ENCODE measurements at regions not wholly inside any gene's neighbourhood (a gene's known extent, or its start where the extent isn't known, plus 50 kb on each side); places are given as distances from the start of the nearest gene placed in this dataset.

DNA sequence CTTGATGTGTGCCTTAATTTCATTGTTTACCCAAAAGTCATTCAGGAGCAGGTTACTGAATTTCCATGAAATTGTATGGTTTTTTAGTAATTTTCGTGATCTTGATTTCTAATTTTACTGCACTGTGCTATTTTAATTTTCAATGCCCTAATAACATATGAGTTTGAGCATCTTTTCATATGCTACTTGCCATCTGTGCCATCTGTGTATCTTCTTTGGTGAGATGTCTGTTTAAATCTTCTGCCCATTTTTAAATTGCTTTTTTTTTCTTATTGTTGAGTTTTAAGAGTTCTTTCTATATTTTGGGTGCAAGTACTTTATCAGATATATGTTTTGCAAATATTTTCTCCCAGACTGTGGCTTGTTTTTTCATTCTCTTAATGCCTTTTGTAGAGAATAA lies 165.9 kb downstream of the ST6GAL2 start:
- no peak for DNase-seq (ENCODE audit: low read depth in 2 of 2)
- H3K4me3 ChIP-seq (replicated peaks in 1 of 2; ENCODE audit: low read depth in 2 of 2, low read length in 2 of 2) = no peak overlapping the region
- TF ChIP-seq, protein P1, sequence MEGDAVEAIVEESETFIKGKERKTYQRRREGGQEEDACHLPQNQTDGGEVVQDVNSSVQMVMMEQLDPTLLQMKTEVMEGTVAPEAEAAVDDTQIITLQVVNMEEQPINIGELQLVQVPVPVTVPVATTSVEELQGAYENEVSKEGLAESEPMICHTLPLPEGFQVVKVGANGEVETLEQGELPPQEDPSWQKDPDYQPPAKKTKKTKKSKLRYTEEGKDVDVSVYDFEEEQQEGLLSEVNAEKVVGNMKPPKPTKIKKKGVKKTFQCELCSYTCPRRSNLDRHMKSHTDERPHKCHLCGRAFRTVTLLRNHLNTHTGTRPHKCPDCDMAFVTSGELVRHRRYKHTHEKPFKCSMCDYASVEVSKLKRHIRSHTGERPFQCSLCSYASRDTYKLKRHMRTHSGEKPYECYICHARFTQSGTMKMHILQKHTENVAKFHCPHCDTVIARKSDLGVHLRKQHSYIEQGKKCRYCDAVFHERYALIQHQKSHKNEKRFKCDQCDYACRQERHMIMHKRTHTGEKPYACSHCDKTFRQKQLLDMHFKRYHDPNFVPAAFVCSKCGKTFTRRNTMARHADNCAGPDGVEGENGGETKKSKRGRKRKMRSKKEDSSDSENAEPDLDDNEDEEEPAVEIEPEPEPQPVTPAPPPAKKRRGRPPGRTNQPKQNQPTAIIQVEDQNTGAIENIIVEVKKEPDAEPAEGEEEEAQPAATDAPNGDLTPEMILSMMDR (IDR thresholded peaks at IDR 0.05; ENCODE audit: low read depth, low read length) = no peak

DNA sequence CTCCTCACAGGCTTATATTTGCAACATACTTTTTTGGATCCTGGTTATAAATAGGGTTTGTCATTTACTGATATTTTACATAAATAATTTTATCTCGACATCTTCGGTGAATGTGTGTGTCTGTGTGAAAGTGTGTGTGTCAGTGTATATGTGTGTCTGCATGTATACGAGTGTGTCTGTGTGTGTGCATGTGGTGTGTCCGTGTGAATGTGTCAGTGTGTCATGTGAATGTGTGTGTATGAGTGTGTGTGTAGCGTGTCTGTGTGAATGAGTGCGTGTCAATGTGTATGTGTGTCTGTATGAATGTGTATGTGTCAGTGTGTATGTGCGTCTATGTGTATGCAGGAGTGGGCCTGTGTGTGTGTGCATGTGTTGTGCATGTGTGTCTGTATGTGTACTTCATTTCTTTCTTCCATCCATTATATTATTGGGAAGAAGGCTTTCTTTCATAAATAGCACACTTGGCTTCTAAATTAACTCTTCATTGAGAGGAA lies 161.6 kb downstream of the ST6GAL2 start:
- TF ChIP-seq, protein P1 (IDR thresholded peaks at IDR 0.05; ENCODE audit: low read depth, low read length) = no peak
- no peak for DNase-seq (ENCODE audit: low read depth in 2 of 2)
- no peak overlapping the region for H3K4me3 ChIP-seq (replicated peaks in 1 of 2; ENCODE audit: low read depth in 2 of 2, low read length in 2 of 2)

DNA sequence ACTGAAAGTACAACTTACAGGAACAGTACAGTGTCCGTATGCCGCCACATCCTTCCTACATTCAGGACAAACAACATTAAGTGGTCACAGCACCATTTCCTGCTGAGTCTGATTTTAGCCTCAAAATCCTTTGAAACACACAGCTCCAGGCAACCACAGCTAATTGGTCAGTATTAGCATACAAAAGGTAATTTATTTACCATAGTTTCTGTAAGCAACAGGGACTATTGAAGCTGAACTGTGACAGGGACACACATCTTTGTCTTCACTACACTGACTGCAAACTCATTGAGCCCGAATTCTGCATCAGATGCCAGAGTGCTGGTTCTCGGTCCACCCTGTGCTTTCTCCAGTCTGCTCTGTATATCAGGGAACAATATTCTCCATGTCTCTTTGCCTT lies 151.8 kb downstream of the ST6GAL2 start:
- H3K4me3 ChIP-seq (replicated peaks in 1 of 2; ENCODE audit: low read depth in 2 of 2, low read length in 2 of 2) = no peak overlapping the region
- no peak for DNase-seq (ENCODE audit: low read depth in 2 of 2)
- TF ChIP-seq, protein P1 (IDR thresholded peaks at IDR 0.05; ENCODE audit: low read depth, low read length) = no peak

DNA sequence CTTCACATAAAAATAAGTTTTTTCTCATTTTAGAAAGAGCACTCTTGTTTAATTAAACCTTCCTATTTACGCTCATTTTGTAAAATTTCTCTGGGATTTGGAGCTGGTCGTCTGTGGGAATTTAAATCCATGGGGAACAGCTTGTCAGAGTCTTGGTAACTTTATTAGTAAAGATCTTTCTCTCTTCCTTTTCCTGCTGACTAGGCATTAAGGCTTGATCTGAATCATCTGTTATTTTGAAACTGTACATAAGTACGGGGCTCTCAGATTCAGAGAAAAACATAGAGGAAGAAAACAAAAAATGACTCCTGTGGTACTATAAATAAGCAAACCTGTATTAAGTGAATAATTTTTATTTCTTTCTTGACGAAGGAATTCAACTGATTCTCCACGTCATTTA lies 150.2 kb downstream of the ST6GAL2 start:
- DNase-seq (ENCODE audit: low read depth in 2 of 2) = no peak
- no peak overlapping the region for H3K4me3 ChIP-seq (replicated peaks in 1 of 2; ENCODE audit: low read depth in 2 of 2, low read length in 2 of 2)
- TF ChIP-seq, protein P1 (IDR thresholded peaks at IDR 0.05; ENCODE audit: low read depth, low read length) = no peak

DNA sequence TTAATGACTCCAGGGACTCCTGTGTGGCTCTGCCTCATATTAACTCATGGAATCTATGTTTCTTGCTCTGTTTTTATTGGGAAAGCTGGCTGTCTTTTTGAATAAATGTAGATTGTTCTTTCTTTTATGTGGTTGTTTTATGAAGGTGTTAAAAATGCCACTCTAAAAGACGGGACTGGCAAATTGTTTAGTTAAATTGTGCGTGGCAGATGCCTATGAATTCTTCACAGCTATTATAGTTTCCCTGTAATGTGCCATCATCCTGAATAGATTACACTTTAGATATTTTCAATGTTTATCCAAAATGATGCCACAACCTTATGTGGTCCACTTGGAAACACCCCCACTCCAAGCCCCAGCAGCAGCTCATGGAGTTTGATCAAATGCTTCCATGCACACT lies 149.7 kb downstream of the ST6GAL2 start:
- H3K4me3 ChIP-seq (replicated peaks in 1 of 2; ENCODE audit: low read depth in 2 of 2, low read length in 2 of 2) = no peak overlapping the region
- TF ChIP-seq, protein P1 (IDR thresholded peaks at IDR 0.05; ENCODE audit: low read depth, low read length) = no peak
- DNase-seq (ENCODE audit: low read depth in 2 of 2) = no peak

DNA sequence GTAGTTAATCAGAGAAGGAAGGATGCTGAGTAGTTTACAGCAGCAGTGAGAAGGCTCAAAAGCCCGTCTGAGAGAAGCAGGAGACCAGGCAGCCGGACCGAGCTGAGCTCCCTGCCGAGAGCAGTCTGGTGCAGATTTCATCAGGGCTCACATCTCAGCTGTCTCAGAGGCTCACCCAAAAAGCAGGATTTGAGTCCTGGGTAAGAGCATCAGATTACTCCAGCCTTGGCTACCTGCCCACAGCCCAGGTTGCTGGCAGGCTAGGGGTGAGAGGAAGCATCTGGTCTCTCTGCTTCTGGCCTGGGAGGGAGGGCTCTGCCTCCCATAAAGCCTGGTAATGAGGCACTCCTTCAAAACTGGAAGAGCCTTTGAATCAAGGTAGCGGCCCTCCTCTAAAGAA lies 140.5 kb downstream of the ST6GAL2 start:
- TF ChIP-seq, protein P1 (IDR thresholded peaks at IDR 0.05; ENCODE audit: low read depth, low read length) = no peak
- peak in 1 of 2 donors; percentile 2 for DNase-seq (ENCODE audit: low read depth in 2 of 2)

DNA sequence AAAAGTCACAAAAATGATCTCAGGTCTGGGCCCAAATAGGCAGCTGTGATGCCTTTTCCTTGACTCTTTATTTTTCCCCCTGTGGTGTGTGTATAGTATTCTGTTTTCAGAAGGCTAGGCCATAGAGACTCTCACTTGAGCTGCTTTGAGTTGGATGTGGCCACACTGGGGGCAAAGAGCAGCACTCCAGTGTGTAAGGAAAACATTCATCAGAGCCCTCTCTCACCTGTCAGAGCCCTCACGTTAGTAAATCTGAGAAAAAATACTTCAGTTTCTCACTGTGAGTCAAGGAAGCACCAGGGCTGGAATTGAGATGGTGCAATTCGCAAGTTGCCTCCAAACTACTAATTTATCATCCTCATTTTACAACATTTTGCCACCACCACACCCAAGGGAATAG lies 136.1 kb downstream of the ST6GAL2 start:
- DNase-seq (ENCODE audit: low read depth in 2 of 2) = no peak
- TF ChIP-seq, protein P1 (IDR thresholded peaks at IDR 0.05; ENCODE audit: low read depth, low read length) = no peak
- H3K4me3 ChIP-seq (replicated peaks in 1 of 2; ENCODE audit: low read depth in 2 of 2, low read length in 2 of 2) = no peak overlapping the region

More for the DNA sequence above, 140.5 kb downstream of the ST6GAL2 start:
- H3K4me3 ChIP-seq (replicated peaks in 1 of 2; ENCODE audit: low read depth in 2 of 2, low read length in 2 of 2) = no peak overlapping the region

All from cardiac fibroblast (primary cell).